Motor neuron (in vitro differentiated cells): ENCODE measurements at regions not wholly inside any gene's neighbourhood (a gene's known extent, or its start where the extent isn't known, plus 50 kb on each side); places are given as distances from the start of the nearest gene placed in this dataset.

Experiments
- ATAC-seq, 8 experiments: fragments of 200-7000 bp; cut with Tn5 transposase; replicated peaks in 6 of 8; 2 replicates each; pipeline ENCODE4 v1.8.0; 2021; ENCODE audit warnings: mild to moderate bottlenecking in 8 of 8, moderate library complexity in 8 of 8
- H3K27ac ChIP-seq, 2 donors: fragments of 250-450 bp; sonication (Bioruptor Pico); 2 replicates each; pipeline ENCODE4 v1.9.0; 2021; ENCODE audit warnings: antibody characterized with exemption in 2 of 2, mild to moderate bottlenecking in 2 of 2, moderate library complexity in 1 of 2
- H3K4me1 ChIP-seq, 2 donors: fragments of 250-450 bp; sonication (Bioruptor Pico); replicated peaks in 1 of 2; 2 replicates each; pipeline ENCODE4 v1.6.1; 2021; ENCODE audit warnings: antibody characterized with exemption in 2 of 2, mild to moderate bottlenecking in 2 of 2, moderate library complexity in 1 of 2
- H3K4me3 ChIP-seq, 5 donors: fragments of 250-450 bp; sonication (Bioruptor Pico); 2 replicates each; pipeline ENCODE4 v1.9.0; 2021; ENCODE audit warnings: antibody characterized with exemption in 5 of 5, mild to moderate bottlenecking in 5 of 5, moderate library complexity in 4 of 5
- WGBS, 10 experiments: fragments of 450-650 bp; shearing (Covaris generic); methylation state at CpG; one replicate each; pipeline ENCODE4 v1.0.0; 2022; 5-methylcytosine and 5-hydroxymethylcytosine counted together
- in situ Hi-C, 9 experiments: fragments of 400-800 bp; cut with MboI; loops; one replicate each; pipeline ENCODE4 v1.15.0; 2021; ENCODE audit warnings: low sequenced_read_pairs in 9 of 9, low pct_unique_long_range_greater_than_20kb in 2 of 9; ENCODE audit not compliant: unreplicated experiment in 9 of 9

DNA sequence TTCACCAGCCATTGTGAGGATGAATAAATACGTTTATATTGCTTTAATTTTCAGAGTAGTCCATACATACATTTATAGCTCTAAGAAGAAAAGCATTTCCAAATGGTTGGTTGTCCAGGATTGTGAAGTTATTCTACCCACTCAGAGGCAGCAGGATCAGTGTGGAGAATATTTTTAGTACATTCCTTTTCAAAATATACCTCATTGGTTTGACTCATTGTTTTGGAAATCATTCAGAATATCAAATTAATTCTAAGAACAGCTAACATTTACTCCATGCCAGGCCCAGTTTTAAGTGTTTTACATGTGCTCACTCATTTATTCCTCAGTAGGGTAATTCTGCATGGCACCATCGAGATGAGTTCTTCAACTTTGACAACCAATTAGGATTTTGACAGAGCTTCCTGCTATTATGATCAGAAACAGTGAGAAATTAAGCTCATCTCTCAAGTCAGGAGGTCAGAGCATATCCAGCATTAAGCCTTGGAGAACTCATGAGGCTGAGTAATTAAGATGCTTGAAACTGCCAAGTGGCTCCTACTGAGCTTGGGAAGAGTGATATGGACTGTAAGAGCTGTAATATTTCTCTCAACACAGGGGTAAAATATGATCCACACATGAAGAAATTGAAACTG, 153.3 kb upstream of the CLEC14A start:
- ATAC-seq: no peak
- no peak overlapping the region for H3K4me3 ChIP-seq
- no peak overlapping the region for H3K27ac ChIP-seq
- in situ Hi-C loops: no loop called here
- 25 to 89% (median 58%) methylated on average over 1 to 2 of the region's 2 CpGs; no CpG with 5 or more reads in 2 of the 10 experiments for WGBS, 10 experiments
- peaks cover 11 to 36% of the 10 kb centered on the region in 2 donors for H3K4me1 ChIP-seq

GRCh38 chr14:38405851-38406635, 150.2 kb upstream of the CLEC14A start:
- Histone ChIP-seq H3K4me1 (peaks cover 11 to 36% of the 10 kb centered on the region in 2 donors), H3K4me3 (no peak overlapping the region), H3K27ac (peak overlapping the region; percentile 51 to 69)
- peak; percentile 73 to 94 (median 89) for ATAC-seq
- 0 to 83% (median 66%) methylated on average over 2 to 3 of the region's 3 CpGs; no CpG with 5 or more reads in 3 of the 10 experiments for WGBS, 10 experiments
- in situ Hi-C loops: no loop called here

- no peak for ATAC-seq
- no peak overlapping the region for H3K4me3 ChIP-seq
- no peak overlapping the region for H3K27ac ChIP-seq
- in situ Hi-C loops: no loop called here
- H3K4me1 ChIP-seq: peaks cover 11 to 36% of the 10 kb centered on the region in 2 donors
- WGBS, 10 experiments: 0 to 94% (median 77%) methylated on average over 1 to 2 of the region's 2 CpGs; no CpG with 5 or more reads in 3 of the 10 experiments
Observed at GRCh38 chr14:38404616-38405015, 148.7 kb upstream of the CLEC14A start.

DNA sequence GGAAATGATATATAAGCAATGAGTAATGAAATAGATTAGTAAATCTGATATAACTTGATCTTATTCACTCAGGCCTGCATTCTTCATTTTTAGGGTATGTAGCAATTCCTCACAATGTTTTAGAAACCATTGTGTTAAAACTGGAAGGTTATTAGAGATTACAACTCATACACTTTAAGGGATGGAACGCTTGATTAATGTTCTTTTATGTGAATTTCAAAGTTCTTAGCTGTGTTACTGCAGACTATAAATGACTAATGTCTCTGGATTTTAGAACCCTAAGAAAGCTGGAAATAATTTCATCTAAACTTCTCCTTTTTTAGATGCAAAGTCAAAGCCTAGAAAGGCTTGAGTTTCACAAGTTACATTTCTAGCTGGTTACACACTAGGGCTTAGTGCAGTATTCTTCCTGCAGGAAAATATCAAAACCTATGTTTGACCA, 148.2 kb upstream of the CLEC14A start:
- no peak for ATAC-seq
- 17 to 100% (median 78%) methylated on average over 1 of the region's 1 CpG; no CpG with 5 or more reads in 1 of the 10 experiments for WGBS, 10 experiments
- in situ Hi-C loops: no loop called here

DNA sequence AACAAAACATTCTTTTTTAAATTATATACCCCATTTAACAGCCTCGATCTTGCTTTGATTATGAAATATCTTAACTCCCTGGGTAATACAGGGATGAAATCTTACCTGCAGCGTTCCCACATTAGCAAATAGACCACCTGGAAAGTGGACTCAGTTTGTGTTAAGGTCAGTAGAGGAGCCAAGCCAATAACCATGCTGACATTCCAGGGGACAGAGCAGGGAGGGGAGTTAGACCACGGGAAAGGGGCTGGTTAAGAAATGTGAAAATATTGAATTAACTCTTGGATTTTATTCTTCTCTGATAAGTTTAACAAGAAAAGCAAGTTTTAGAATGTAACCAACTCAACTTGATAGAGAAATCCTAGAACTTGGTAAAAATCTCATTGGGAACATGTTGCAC, 144.9 kb upstream of the CLEC14A start:
- peaks cover 4 to 14% of the 10 kb centered on the region in 2 donors for H3K4me1 ChIP-seq
- no peak overlapping the region for H3K27ac ChIP-seq
- in situ Hi-C loops: no loop called here
- no peak overlapping the region for H3K4me3 ChIP-seq
- no peak for ATAC-seq
- WGBS, 10 experiments: 54 to 94% (median 70%) methylated on average over 1 to 3 of the region's 3 CpGs; no CpG with 5 or more reads in 1 of the 10 experiments

More for the DNA sequence above, 148.2 kb upstream of the CLEC14A start:
- Histone ChIP-seq H3K4me1 (peaks cover 11 to 33% of the 10 kb centered on the region in 2 donors), H3K27ac (no peak overlapping the region), H3K4me3 (no peak overlapping the region)

DNA sequence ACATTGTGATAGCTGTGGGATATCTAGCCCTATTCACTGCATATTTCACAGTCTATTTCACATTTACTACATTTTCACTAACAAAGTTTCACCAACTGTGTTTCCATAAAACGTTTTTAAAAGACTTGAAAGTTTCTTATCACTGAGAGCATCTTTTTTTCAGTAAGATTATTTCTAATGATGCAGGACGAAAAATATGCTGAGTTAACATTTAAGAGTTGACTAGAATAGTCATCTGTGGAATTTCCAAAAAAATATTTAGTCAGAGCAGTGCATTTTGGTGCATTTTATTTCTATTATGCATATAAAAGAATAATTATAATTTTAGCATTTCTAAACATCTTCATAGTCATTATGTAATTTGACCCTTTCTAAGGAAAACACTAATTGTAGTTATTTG, 143.8 kb upstream of the CLEC14A start:
- H3K27ac ChIP-seq: no peak overlapping the region
- in situ Hi-C loops: no loop called here
- no peak overlapping the region for H3K4me3 ChIP-seq
- no peak for ATAC-seq
- 8 to 100% (median 41%) methylated on average over 1 to 2 of the region's 2 CpGs for WGBS, 10 experiments
- peaks cover 0 to 3% of the 10 kb centered on the region in 2 donors for H3K4me1 ChIP-seq

- in situ Hi-C loops: no loop called here
- ATAC-seq: peak in 3 of 8 experiments; percentile 58 to 88 (median 63)
- no peak overlapping the region for H3K4me3 ChIP-seq
Observed at GRCh38 chr14:38394767-38395166, 138.9 kb upstream of the CLEC14A start.

DNA sequence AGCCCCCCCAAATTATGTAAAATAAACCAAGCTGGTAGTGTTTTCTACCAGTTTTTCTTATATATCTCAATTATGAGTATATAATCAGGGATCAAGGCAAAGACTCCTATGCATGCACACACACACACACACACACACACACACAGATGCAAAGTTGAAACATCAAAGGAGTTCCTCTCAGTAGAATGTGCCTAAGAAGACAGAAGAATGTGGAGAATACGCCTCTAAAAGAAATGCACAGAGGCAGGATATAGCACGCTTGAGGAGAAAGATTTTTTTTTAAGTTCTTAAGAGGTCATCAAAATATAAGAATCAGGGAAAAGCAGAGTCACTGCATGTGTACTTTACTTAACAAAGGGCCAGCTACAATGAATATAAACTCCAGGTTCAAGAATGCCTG, 138.2 kb upstream of the CLEC14A start:
- H3K4me3 ChIP-seq: no peak overlapping the region
- no peak overlapping the region for H3K27ac ChIP-seq
- H3K4me1 ChIP-seq: no peaks in the 10 kb centered on the region
- 35 to 100% (median 69%) methylated on average over 1 to 2 of the region's 2 CpGs; no CpG with 5 or more reads in 2 of the 10 experiments for WGBS, 10 experiments
- peak in 3 of 8 experiments; percentile 27 to 71 (median 62) for ATAC-seq
- in situ Hi-C loops: no loop called here

More at GRCh38 chr14:38394767-38395166, 138.9 kb upstream of the CLEC14A start:
- Histone ChIP-seq H3K4me1 (no peaks in the 10 kb centered on the region), H3K27ac (no peak overlapping the region)

DNA sequence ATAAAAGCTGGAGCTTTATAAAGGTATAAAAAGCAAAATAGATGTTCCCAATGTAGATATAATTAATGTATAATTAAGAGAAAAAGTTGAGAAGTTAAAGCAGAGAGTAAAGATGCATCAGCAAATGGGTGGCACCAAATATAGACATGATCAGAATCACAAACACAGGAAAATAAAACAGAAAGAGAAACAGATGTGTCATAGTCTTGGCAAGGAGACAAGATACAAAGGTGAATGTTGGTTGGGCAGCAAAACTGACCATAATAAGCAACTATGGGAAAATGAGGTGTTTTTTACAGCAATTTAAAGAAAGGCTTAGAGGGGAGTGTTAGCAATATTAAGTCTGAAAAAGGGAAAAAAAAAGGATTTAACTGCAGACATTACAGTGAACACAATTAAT, 135.4 kb upstream of the CLEC14A start:
- in situ Hi-C loops: no loop called here

GRCh38 chr14:38389681-38390080, 133.8 kb upstream of the CLEC14A start:
- in situ Hi-C loops: no loop called here
- H3K27ac ChIP-seq: no peak overlapping the region
- H3K4me1 ChIP-seq: no peaks in the 10 kb centered on the region
- H3K4me3 ChIP-seq: no peak overlapping the region
- ATAC-seq: no peak
- WGBS, 10 experiments: 0 to 100% (median 40%) methylated on average over 1 of the region's 1 CpG; no CpG with 5 or more reads in 7 of the 10 experiments

More for the DNA sequence above, 135.4 kb upstream of the CLEC14A start:
- Histone ChIP-seq H3K4me3 (no peak overlapping the region), H3K27ac (no peak overlapping the region), H3K4me1 (no peaks in the 10 kb centered on the region)
- ATAC-seq: peak in 2 of 8 experiments; percentile 49 to 62

- 21 to 96% (median 71%) methylated on average over 1 to 2 of the region's 2 CpGs for WGBS, 10 experiments
- H3K4me1 ChIP-seq: no peaks in the 10 kb centered on the region
- no peak overlapping the region for H3K27ac ChIP-seq
- no peak for ATAC-seq
- in situ Hi-C loops: no loop called here
- H3K4me3 ChIP-seq: no peak overlapping the region
Observed at GRCh38 chr14:38387821-38388220, 131.9 kb upstream of the CLEC14A start.

DNA sequence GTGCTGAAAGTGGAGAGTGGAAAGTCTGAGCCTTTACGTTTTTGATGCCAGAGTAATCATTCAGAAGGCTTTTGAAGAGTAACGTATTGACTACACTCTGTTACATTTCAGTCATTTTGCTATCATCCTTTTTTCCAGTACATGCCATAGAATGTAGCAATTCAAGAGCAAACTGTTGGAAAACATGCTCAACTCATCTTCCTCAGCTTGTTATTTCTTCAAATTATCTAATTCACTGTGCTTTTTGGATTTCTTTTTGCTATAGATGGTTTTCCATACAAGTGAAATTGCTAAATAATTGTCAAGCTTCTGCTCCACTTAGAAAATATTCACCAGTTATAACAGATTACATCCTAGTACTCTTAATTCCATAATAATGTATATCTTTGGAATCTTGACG, 129.9 kb upstream of the CLEC14A start:
- WGBS, 10 experiments: 46 to 74% (median 69%) methylated on average over 1 to 3 of the region's 3 CpGs
- H3K27ac ChIP-seq: no peak overlapping the region
- no peaks in the 10 kb centered on the region for H3K4me1 ChIP-seq
- in situ Hi-C loops: no loop called here
- no peak overlapping the region for H3K4me3 ChIP-seq
- ATAC-seq: no peak

- H3K4me3 ChIP-seq: no peak overlapping the region
- no peak overlapping the region for H3K27ac ChIP-seq
- in situ Hi-C loops: no loop called here
- peak in 3 of 8 experiments; percentile 57 to 89 (median 58) for ATAC-seq
- WGBS, 10 experiments: 27 to 100% (median 74%) methylated on average over 1 to 5 of the region's 5 CpGs; no CpG with 5 or more reads in 2 of the 10 experiments
- no peaks in the 10 kb centered on the region for H3K4me1 ChIP-seq
Observed at GRCh38 chr14:38385343-38385742, 129.4 kb upstream of the CLEC14A start.
